Heart left ventricle (tissue), 16 donors: ENCODE measurements at regions not wholly inside any gene's neighbourhood (a gene's known extent, or its start where the extent isn't known, plus 50 kb on each side); places are given as distances from the start of the nearest gene placed in this dataset.

Source experiments
- ATAC-seq, 4 donors: fragments of 200-7000 bp; cut with Tn5 transposase; one replicate each; pipeline ENCODE4 v1.9.1; 2020 to 2022; ENCODE audit warnings: moderate library complexity in 4 of 4, mild to moderate bottlenecking in 3 of 4, moderate number of reproducible peaks in 1 of 4
- DNase-seq, 5 donors: peaks; one replicate each; pipeline ENCODE4 v3.0.0-alpha.2; 2020
- H3K27ac ChIP-seq, 12 donors: fragments of 200-600 bp; sonication (generic) in 4 of 12; one replicate each; pipeline versions ENCODE4 v1.5.0 to v1.8.0; 2016 to 2022; ENCODE audit warnings: mild to moderate bottlenecking in 2 of 12
- H3K27me3 ChIP-seq, 9 donors: fragments of 200-600 bp; sonication (generic) in 2 of 9; one replicate each; pipeline versions ENCODE4 v1.5.1 to v1.8.0; 2016 to 2022; ENCODE audit warnings: mild to moderate bottlenecking in 3 of 9
- H3K36me3 ChIP-seq, 9 donors: fragments of 200-600 bp; sonication (generic) in 2 of 9; one replicate each; pipeline versions ENCODE4 v1.5.0 to v1.8.0; 2018 to 2022; ENCODE audit warnings: mild to moderate bottlenecking in 2 of 9
- H3K4me1 ChIP-seq, 12 donors: fragments of 200-600 bp; sonication (generic) in 4 of 12; one replicate each; pipeline versions ENCODE4 v1.5.0 to v1.8.0; 2016 to 2022; ENCODE audit warnings: mild to moderate bottlenecking in 3 of 12
- H3K4me3 ChIP-seq, 12 donors: fragments of 200-600 bp; sonication (generic) in 4 of 12; one replicate each; pipeline versions ENCODE4 v1.5.0 to v1.8.0; 2017 to 2022; ENCODE audit warnings: mild to moderate bottlenecking in 9 of 12, moderate library complexity in 4 of 12
- H3K9me3 ChIP-seq, 12 donors: fragments of 200-600 bp; sonication (generic) in 4 of 12; one replicate each; pipeline versions ENCODE4 v1.5.0 to v1.8.0; 2016 to 2022; ENCODE audit warnings: mild to moderate bottlenecking in 1 of 12
- POLR2A ChIP-seq, 2 donors: fragments of 450-650 bp; IDR thresholded peaks; one replicate each; pipeline ENCODE4 v1.6.1; 2017; ENCODE audit warnings: antibody characterized with exemption in 2 of 2, mild to moderate bottlenecking in 2 of 2, moderate library complexity in 2 of 2
- WGBS, 4 donors: extraction: QIAGEN DNeasy Blood & Tissue Kit in 2 of 4; methylation state at CpG; one replicate each; pipeline versions ENCODE4 v1.1.5 to v1.1.7; 2013 to 2018; 5-methylcytosine and 5-hydroxymethylcytosine counted together
- intact Hi-C, 10 donors: fragments of 100-400 bp; cut with DNase I; formaldehyde crosslinking; loops; one replicate each; pipeline versions ENCODE4 v1.11.1 to v1.14.2; 2022
- TF ChIP-seq, protein P1 (sequence below), 12 donors: fragments of 200-600 bp; sonication (generic) in 4 of 12; IDR thresholded peaks; one replicate each; pipeline versions ENCODE4 v1.5.0 to v1.8.0; 2018 to 2022; ENCODE audit warnings: antibody characterized with exemption in 12 of 12, mild to moderate bottlenecking in 5 of 12
- donor health status: ischemic (EF 13 %, LVEDD 7.1; RV severe dilation, severe dysfunction).
- donor health status: healthy with polysubstance abuse.
- donor health status: DM: no; HTN: yes; CAD: no.
- donor health status: DM: no; HTN: no; CAD: no.
- donor health status: ischemic (EF 25% LVEDD 6.9; RV normal size, moderate dysfunction).
- donor health status: ischemic (EF 25% LVEDD 5.7; RV mildly dilated, moderate dysfunction).
- donor health status: healthy.
- donor health status: DM: yes; HTN: yes; CAD: no.
- donor health status: ischemic (EF 35%, LVEDD 5.7; RV mildly dilated, moderate dysfunction).
- donor health status: nonischemic (EF 11% LVEDD 7.7; RV severe dilation, severe dysfunction).
- donor health status: DM: yes; HTN: yes; CAD: no.
- donor health status: PGD.
- donor health status: ischemic (EF 29% LVEDD 5.4; RV normal size, mild dysfunction).
- donor health status: nonischemic (EF 23%, LVEDD 6.1; RV moderate dilation, normal function).

DNA sequence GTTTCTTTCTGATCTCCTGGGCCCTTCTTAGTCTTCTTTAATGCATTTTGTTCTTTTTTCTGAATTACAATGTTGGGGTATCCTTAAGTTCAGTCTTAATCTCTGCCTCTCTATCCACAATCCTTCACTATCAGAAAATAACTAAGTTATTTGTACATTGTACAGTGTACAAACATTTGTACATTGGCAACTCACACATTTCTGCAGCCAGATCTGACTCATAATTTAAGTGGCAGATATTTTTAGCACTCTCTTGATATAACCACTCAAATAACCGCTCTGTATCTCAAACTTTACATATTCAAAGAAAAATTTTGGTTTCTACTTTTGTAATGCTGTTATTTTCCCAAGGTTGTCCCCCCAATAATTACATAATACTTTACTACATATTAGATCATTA is 691.1 kb upstream of the SPRY2 start:
- WGBS, 4 donors = 25 to 52% (median 47%) methylated on average over 1 of the region's 1 CpG
- Histone ChIP-seq H3K36me3 (no peaks in the 10 kb centered on the region), H3K4me3 (no peak overlapping the region), H3K27ac (no peak overlapping the region), H3K27me3 (no peaks in the 10 kb centered on the region), H3K4me1 (peaks cover 0 to 5% (median 0%) of the 10 kb centered on the region in 12 donors), H3K9me3 (no peaks in the 10 kb centered on the region)
- peak in 2 of 4 donors; percentile 38 to 55 for ATAC-seq
- DNase-seq = no peak
- intact Hi-C loops = no loop called here
- no peak for TF ChIP-seq POLR2A (IDR thresholded peaks at IDR 0.05)
- TF ChIP-seq, protein P1, sequence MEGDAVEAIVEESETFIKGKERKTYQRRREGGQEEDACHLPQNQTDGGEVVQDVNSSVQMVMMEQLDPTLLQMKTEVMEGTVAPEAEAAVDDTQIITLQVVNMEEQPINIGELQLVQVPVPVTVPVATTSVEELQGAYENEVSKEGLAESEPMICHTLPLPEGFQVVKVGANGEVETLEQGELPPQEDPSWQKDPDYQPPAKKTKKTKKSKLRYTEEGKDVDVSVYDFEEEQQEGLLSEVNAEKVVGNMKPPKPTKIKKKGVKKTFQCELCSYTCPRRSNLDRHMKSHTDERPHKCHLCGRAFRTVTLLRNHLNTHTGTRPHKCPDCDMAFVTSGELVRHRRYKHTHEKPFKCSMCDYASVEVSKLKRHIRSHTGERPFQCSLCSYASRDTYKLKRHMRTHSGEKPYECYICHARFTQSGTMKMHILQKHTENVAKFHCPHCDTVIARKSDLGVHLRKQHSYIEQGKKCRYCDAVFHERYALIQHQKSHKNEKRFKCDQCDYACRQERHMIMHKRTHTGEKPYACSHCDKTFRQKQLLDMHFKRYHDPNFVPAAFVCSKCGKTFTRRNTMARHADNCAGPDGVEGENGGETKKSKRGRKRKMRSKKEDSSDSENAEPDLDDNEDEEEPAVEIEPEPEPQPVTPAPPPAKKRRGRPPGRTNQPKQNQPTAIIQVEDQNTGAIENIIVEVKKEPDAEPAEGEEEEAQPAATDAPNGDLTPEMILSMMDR (IDR thresholded peaks at IDR 0.05) = no peak

DNA sequence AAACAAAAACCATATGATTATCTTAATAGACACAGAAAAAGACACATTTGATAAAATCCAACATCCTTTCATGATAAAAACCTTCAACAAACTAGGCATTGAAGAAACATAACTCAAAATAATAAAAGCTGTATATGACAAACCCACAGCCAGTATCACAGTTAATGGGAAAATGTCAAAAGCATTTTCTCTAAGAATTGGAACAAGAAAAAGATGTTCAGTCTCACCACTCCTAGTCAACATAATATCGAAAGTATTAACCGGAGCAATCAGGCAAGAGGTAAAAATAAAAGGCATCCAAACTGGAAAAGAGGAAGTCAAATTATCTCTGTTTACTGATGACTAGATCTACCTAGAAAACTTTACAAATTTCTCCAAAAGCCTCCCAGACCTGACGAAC is 684.2 kb upstream of the SPRY2 start:
- Histone ChIP-seq H3K27me3 (no peaks in the 10 kb centered on the region), H3K4me3 (no peak overlapping the region), H3K36me3 (peaks cover 0 to 8% (median 0%) of the 10 kb centered on the region in 9 donors), H3K9me3 (peaks cover 0 to 21% (median 6%) of the 10 kb centered on the region in 12 donors), H3K4me1 (no peaks in the 10 kb centered on the region), H3K27ac (no peak overlapping the region)
- ATAC-seq (no peak), DNase-seq (no peak)
- 91 to 96% (median 93%) methylated on average over 3 of the region's 3 CpGs for WGBS, 4 donors
- TF ChIP-seq, protein P1 (IDR thresholded peaks at IDR 0.05) = no peak
- no peak for TF ChIP-seq POLR2A (IDR thresholded peaks at IDR 0.05)
- intact Hi-C loops = loop anchor here in 1 of 10 donors (10.0 kb wide), 1 partner anchor 1340 kb away; no protein-coding TSS in a partner anchor

DNA sequence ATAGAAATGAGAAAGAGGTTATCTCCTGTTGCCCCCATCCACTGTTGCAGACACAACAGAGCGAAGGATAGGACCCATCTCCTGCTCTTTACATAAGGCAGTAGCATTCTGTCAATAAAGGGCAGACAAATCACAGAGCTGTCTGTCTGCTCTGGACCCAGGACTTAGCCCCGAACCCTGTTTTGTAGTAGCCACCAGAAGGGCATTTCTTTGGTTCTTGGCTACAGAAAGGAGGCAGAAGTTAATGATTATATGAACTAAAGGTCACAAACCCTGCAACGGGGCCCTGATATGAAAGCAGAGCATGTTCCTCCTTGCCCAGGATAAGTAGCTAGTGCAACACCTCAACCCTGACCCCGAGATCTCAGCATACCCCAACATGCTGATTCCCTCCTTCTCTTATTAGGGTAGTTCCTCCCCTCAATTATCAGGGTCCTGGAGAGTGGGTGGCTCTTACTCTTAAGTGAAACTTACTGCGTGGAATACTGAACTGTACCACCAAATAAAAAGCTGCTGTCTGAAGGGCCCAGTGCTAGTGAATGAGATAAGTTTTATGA is 680.4 kb upstream of the SPRY2 start:
- Histone ChIP-seq H3K9me3 (peaks cover 0 to 21% (median 6%) of the 10 kb centered on the region in 12 donors), H3K27ac (no peak overlapping the region), H3K4me1 (peaks cover 0 to 4% (median 0%) of the 10 kb centered on the region in 12 donors), H3K4me3 (no peak overlapping the region), H3K36me3 (peaks cover 0 to 8% (median 0%) of the 10 kb centered on the region in 9 donors), H3K27me3 (no peaks in the 10 kb centered on the region)
- WGBS, 4 donors = 84 to 90% (median 86%) methylated on average over 5 of the region's 5 CpGs
- no peak for DNase-seq
- TF ChIP-seq POLR2A (IDR thresholded peaks at IDR 0.05) = no peak
- TF ChIP-seq, protein P1 (IDR thresholded peaks at IDR 0.05) = no peak
- intact Hi-C loops = loop anchor here in 2 of 10 donors (2.0 to 10.0 kb wide), 2 partner anchors 43 to 1337 kb away; no protein-coding TSS in a partner anchor
- ATAC-seq = no peak

DNA sequence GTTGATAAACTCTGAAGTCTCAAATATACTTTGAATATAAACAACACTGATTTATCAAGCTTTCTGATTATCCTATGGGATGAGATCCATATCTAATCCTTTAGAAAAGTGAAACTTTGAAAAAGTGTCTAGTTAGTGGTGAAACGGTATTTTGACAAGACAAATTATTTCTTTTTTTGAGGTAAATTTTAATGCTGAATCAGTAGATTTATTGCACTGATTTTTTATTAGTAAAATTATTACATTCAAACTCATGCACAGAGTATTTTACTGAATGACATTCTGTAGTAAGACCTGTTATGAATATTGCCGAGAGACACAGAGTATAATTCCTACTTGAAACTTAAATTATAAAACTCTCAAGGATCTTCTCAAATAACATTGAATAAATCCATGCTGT is 679.1 kb upstream of the SPRY2 start:
- Histone ChIP-seq H3K36me3 (peaks cover 0 to 8% (median 0%) of the 10 kb centered on the region in 9 donors), H3K27me3 (no peaks in the 10 kb centered on the region), H3K4me1 (peaks cover 0 to 4% (median 0%) of the 10 kb centered on the region in 12 donors), H3K9me3 (peaks cover 0 to 31% (median 13%) of the 10 kb centered on the region in 12 donors), H3K27ac (no peak overlapping the region), H3K4me3 (no peak overlapping the region)
- intact Hi-C loops = loop anchor here in 2 of 10 donors (2.0 to 10.0 kb wide), 2 partner anchors 41 to 1335 kb away; no protein-coding TSS in a partner anchor
- ATAC-seq (no peak), DNase-seq (no peak)
- 91 to 94% (median 93%) methylated on average over 2 of the region's 2 CpGs for WGBS, 4 donors
- TF ChIP-seq, protein P1 (IDR thresholded peaks at IDR 0.05) = no peak
